GM12872 (cell line): ENCODE measurements at regions not wholly inside any gene's neighbourhood (a gene's known extent, or its start where the extent isn't known, plus 50 kb on each side); places are given as distances from the start of the nearest gene placed in this dataset.

Experiments
- TF ChIP-seq, protein P1 (sequence below): IDR thresholded peaks from 3 replicates; pipeline ENCODE4 v1.5.1; 2011; ENCODE audit warnings: low read depth, mild to moderate bottlenecking, low read length, moderate library complexity; ENCODE audit not compliant: insufficient read depth

DNA sequence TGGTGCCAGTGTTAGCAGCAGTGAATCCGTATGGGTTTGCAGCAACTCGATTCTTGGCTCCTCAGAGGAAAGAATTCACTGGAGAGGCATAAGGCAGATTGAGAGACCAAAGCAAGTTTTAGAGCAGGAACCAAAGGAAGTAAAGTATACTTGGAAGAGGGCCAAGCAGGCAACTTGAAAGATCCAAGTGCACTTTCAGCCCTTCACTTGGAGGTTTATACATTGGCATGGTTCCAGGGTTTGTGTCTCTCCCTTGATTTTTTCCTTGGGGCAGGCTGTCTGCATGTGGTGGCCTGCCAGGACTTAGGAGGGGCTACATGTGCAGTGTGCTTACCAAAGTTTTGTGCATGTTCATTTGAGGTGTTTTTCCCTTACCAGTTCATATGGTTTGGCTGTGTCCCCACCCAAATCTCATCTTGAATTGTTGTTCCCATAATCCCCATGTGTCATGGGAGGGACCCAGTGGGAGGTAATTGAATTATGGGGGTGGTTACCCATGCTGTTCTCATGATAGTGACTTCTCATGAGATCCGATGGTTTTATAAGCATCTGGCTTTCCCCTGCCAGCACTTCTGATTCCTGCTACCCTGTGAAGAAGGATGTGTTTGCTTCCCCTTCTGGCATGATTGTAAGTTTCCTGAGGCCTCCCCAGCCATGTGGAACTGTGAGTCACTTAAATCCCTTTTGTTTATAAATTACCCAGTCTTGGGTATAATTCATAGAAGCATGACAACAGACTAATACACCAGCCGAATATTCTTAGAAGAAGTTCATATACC, 86.2 kb upstream of the TSPAN5 start:
- TF ChIP-seq, protein P1, sequence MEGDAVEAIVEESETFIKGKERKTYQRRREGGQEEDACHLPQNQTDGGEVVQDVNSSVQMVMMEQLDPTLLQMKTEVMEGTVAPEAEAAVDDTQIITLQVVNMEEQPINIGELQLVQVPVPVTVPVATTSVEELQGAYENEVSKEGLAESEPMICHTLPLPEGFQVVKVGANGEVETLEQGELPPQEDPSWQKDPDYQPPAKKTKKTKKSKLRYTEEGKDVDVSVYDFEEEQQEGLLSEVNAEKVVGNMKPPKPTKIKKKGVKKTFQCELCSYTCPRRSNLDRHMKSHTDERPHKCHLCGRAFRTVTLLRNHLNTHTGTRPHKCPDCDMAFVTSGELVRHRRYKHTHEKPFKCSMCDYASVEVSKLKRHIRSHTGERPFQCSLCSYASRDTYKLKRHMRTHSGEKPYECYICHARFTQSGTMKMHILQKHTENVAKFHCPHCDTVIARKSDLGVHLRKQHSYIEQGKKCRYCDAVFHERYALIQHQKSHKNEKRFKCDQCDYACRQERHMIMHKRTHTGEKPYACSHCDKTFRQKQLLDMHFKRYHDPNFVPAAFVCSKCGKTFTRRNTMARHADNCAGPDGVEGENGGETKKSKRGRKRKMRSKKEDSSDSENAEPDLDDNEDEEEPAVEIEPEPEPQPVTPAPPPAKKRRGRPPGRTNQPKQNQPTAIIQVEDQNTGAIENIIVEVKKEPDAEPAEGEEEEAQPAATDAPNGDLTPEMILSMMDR: no peak

DNA sequence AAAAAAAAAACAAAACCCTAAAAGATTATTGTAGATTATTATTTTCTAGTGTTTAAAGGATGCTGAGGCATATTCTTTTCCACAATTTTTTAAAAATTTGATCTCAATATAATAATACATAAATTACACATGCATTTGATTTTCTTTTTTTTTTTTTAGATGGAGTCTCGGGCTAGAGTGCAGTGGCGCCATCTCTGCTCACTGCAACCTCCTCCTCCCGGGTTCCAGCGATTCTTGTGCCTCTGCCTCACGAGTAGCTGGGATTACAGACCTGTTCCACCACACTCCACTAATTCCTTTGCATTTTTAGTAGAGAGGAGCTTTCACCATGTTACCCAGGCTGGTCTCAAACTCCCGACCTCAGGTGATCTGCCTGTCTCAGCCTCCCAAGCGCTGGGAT, 83.5 kb upstream of the TSPAN5 start:
- TF ChIP-seq, protein P1: no peak

DNA sequence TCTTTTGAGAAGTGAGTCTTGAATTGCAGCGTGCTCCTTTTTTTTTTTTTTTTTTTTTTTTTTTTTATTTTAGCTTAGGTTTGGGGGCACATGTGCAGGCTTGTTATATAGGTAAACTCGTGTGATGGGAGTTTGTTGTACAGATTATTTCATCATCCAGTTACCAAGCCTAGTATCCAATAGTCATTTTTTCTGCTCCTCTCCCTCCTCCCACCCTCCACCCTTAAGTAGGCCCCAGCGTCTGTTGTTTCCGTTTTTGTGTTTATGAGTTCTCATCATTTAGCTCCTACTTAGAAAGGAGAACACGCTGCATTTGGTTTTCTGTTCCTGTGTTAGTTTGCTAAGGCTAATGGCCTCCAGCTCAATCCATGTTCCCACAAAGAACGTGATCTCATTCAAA, 81.3 kb upstream of the TSPAN5 start:
- TF ChIP-seq, protein P1: no peak

DNA sequence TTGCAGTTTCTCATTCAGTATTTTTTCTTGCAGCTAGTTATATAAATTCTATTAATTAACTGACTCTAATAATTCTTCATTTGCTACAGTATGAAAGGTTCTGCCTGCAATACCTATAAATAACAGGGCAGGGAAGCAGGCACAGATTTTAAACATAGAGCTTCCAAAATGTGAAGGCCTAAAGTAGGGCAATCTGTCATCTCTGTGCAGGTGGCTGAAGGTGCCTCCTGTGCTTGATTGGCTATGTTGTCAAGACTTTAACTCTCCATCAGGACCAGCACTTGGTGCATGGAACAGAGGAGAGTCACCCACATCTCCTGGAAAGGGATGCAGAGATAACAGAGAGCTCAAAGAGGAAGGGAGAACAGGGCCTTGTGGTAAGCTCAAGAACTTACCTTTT, 75.2 kb upstream of the TSPAN5 start:
- TF ChIP-seq, protein P1: no peak

DNA sequence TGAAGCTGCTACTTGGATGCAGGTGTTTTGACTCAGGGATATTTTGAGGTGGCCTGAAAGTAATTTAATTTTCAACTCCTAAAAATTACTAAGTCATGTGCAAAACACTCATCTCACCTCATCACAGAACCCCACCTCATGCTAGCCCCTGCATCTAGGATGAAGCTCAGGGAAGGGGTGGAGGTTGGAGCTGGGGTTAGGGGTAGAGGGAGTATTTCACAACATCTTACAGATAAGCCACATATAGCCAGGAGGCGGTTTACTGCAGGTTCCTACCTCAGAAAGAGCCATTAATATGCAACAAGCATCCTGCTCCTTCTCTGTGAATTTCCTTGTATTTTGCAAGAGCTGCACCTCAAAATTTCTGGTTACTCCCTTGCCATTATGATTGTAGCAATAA, 70.5 kb upstream of the TSPAN5 start:
- TF ChIP-seq, protein P1: no peak

DNA sequence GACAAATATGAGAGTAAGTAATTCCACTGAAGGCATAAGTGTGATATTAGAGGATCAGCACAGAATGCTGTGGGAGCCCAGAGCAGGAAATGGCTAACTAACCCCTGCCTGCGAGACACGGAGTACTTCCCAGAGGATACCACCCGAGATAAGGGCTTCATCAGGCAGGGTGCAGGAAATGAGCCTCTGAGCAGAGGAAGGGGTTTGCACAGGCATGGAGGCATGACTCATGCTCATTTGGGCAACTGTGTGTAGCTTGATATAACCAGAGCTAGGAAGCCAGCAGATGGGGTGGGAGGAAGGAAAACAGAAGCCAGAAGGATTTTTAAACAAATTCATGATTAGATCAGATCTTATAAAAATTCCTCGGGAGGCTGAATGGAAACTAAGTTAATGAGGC, 70.0 kb upstream of the TSPAN5 start:
- TF ChIP-seq, protein P1: no peak

DNA sequence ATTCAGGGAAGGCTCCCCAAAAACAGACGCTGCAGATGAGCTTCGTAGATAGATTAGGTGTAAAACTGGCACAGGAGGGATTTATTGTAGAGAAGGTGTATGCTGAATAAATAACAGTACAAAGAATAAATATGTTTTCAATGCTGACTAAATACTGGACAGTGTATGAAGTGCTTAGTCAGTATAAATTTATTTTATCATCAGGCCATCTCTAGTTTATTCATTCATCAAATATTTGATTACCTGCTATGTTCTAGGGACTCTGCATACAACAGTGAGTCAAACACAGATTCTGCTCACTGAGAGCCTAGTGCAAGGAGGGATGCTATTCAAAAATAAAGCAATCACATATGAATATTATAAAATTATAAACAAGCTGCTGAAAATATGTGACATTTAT, 63.6 kb upstream of the TSPAN5 start:
- TF ChIP-seq, protein P1: no peak
